GM19351 (cell line): ENCODE measurements at regions not wholly inside any gene's neighbourhood (a gene's known extent, or its start where the extent isn't known, plus 50 kb on each side); places are given as distances from the start of the nearest gene placed in this dataset.

Experiments used
- ATAC-seq: cut with Tn5 transposase; IDR thresholded peaks from one replicate; pipeline ENCODE4 v1.9.1; 2021; ENCODE audit warnings: mild to moderate bottlenecking, moderate library complexity; ENCODE audit not compliant: unreplicated experiment

DNA sequence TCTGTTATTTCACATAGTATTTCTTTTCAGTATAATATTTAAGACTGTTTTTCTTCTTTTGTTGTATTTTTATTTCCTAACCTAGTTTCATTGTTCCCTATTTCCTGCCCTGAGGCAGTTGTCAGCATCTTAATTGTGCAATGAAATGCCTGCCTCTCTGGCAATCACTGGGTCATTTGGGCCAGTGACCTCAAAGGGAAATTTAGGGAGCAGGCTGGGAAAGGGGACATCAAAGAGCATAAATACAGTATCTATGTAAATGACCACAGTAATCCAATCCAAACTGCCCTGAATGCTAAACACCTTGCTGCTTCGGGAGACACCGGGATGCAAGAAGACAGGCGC, 147.8 kb downstream of the TLR5 start:
- ATAC-seq, result no peak

DNA sequence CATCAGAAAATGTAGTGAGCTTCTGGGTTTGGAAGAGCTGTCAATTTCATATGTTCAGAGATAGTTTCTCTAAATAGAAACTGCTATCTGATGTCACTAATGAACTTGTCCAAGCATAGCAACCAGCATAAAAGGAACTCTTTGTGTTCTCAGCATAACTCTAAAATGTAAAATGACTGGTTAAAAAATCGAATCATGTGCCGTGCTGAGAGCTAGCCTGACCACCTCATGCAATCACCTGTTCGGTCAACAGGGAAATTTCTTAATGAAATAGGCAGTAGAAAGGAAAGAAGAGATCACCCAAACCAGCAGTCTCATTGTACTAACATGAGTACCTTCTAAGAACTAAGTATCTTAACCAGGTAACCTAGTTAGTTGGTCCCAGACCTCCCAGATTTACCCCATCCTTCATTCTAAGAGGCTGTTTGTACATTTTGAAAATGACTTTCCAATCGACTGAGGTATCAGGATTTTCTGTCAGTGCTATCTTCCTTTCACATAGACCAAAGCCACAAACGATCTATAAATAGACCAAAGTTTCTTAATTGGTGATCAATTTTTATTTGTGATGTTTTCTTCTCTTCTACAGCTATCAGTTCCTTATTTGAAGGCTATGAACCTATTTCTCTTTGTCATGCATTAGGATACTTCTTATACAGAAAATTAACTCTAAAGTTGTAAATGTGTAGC, 147.3 kb downstream of the TLR5 start:
- no peak for ATAC-seq

GRCh38 chr1:222996310-222996975, 146.6 kb downstream of the TLR5 start:
- ATAC-seq, result no peak

DNA sequence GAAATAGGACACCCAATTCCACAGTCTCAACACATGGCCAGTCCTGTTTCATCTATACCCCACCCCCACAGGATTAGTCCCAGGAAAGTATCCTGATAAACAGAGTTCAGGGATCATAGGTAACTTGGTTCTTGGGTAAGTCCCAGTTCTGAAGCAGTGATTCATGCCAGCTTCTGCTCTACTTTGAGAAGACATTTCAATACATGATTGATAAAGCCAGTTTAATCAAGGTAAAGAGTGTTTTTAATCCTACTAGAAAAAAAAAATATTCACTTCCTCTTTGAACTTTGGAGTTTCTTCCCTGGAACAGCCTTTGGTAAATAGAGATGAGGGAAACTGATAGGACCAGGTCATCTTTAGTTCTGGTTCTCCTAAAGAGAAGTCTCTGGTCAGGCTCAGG, 142.4 kb downstream of the TLR5 start:
- no peak for ATAC-seq

- no peak for ATAC-seq
These were observed 141.1 kb downstream of the TLR5 start for GRCh38 chr1:223001653-223002634.

GRCh38 chr1:223003549-223003948, 139.5 kb downstream of the TLR5 start:
- no peak for ATAC-seq

- no peak for ATAC-seq
These were observed 136.7 kb downstream of the TLR5 start for GRCh38 chr1:223006371-223006770.

DNA sequence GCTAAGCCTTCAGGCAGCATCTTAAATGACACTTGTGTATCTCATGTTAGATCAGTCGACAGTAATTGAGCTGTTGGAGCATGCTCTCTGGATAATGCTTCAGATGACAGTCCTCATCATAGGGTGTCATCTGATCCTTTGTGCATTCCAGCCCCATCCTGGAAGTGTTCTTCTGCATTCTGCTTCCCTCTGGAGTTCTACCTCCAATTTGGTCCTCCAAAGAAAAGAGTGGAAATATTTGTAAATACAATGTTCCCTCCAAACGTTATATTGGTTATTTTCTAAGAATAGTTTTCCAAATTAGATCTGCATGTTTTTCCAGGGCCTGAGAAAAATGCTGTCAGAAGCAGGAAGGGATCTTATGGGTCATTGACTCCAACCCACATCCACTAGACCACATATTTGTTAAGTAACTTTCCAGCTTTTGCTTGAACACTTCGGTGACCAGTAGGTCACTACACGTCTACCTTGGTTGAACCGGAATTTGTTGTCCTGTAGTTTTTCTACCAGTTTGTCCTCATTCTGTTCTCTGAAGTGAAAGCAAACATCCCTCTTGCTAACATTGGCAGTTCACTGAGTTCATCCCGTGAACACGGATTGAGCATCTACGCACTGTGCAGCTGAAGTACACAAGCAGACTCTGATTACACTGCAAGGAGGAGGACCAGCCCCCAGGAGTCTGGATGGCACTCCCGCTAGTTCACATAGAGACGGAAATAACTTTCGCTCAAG, 136.0 kb downstream of the TLR5 start:
- no peak for ATAC-seq

GRCh38 chr1:223007935-223008334, 135.1 kb downstream of the TLR5 start:
- ATAC-seq, result no peak

- no peak for ATAC-seq
These were observed 134.2 kb downstream of the TLR5 start for GRCh38 chr1:223008808-223009207.

GRCh38 chr1:223009406-223009805, 133.6 kb downstream of the TLR5 start:
- no peak for ATAC-seq

- ATAC-seq, result no peak
These were observed 132.2 kb downstream of the TLR5 start for GRCh38 chr1:223010582-223011504.

- no peak for ATAC-seq
These were observed 131.6 kb downstream of the TLR5 start for GRCh38 chr1:223011505-223011856.

- no peak for ATAC-seq
These were observed 130.8 kb downstream of the TLR5 start for GRCh38 chr1:223012176-223012788.

DNA sequence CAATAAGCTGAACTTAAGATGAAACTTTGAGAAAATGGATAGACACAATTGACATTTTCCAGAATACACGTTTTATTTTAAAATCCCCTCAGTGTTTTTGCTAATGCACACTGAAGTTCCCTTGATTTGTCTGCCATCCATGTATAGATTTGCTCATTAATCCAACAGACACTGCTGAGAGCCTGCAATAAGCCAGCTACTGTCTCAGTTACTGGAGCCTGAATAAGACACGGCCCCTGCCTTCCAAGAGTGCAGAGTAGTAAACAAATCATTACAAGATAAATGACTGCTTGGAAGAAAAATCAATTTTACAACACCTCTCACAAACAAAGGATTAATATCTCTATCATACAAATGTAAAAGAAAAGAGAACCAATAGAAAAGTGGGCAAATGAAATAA, 130.1 kb downstream of the TLR5 start:
- no peak for ATAC-seq

DNA sequence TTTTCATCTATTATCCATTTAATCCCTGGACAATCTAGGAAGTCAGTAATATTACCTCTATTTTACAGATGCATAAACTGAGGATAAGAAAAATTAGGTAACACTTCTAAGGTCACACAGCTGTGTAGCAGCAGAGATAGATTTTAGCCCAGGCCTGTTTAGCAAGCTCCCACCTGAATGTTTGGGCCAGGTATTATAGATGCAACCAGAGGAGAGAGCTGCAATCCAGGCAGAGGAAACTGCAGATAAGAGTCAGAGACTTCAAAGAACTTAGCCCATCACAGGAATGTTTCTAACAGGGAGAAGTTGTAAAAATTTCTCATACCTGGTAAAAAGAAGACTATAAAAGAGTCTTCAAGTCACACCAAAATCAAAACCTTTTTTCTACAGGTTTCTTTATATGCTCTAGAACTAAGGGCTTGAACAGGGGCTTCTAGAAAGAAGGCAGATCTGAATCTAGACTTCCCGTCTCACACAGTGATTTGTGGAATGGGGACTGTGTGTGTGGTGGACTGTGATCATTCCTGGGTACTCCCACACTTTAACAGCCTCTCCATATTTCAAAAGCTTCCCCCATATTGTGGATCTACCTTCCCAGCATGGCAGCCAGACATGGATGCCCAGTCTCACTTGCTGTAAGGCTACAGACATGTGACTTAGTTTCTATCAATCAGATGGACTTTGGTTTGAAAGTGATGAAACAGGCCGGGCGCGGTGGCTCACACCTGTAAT, 128.7 kb downstream of the TLR5 start:
- no peak for ATAC-seq

DNA sequence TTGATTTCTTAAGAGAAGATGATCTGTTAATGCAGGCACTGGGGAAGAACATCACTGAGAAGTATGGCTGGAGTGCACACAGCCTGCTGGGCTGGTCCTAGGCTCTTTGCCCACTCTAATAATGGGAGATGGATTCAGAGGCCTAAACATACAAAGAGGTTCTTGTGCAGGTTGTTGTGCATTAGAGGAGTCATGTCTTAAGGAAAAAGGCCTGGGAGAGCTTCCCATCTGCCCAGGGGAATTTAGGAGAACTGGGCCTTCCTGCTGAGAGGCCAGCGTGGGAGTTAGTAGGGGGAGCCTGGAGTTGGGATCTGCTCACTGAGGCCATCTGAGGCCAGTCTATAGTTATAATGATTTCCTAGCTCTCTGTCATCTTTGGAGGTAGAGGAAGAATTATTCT, 126.7 kb downstream of the TLR5 start:
- ATAC-seq, result no peak

DNA sequence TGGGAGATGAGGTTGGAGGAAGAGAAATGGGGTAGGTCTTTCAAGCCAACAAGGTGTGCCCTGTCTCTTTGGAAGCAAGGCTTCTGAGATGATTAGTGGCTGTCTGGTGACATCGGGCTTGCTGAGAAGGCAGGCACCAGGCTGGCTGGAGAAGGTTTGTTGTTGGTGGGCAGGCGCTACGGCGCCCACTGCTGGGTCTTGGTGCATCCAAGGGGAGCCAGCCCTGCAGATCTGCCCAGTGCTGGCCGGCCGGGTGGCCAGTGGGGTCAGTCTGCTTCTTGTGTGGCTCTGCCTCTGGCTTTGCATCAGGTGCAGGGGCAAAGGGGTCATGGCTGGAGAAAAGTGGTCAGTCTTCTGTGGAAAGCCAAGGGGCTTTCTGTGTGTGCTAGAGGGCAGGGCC, 126.2 kb downstream of the TLR5 start:
- no peak for ATAC-seq

DNA sequence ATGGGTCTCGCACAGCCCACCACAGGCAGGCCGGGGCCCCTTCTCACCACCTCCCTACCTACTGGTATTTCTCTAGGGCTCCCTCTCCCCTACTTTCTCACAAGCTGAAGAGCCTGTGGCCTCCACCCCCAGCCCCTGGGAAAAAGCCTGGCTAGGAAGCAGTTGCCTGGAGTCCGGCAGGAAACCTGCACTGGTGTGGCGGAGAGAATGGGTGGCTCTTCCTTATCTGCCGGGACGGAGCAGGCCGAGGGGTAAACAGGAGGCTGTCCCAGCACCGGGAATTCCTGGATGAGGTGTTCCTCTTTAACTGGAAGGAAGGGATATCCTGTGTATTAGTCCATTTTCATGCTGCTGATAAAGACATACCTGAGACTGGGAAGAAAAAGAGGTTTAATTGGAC, 125.8 kb downstream of the TLR5 start:
- ATAC-seq, result no peak
